A204.1 (cell line): ENCODE measurements at regions not wholly inside any gene's neighbourhood (a gene's known extent, or its start where the extent isn't known, plus 50 kb on each side); places are given as distances from the start of the nearest gene placed in this dataset.

ENCODE experiments used
- FAIRE-seq: peaks from 2 replicates; lab custom pipeline; 2012; peaks lifted over from hg19 to GRCh38; lab: Jason Lieb, UNC

DNA sequence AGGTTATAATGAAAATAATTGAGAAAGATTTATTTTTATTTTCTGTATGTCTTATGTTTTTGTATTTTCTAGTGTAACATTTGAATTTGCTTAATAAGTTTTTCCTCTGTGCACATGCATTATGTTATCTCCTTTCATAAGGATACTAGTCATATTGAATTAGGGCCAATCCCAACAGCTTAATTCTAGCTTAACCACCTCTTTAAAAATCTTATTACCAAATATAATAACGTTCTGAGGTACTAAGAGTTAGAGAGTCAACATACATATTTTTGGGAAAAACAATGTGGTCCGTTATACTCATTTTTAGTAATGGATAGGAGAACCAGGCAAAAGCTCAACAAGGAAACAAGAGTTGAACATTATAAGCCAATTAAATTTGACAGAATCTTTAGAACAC is 845.6 kb upstream of the SEL1L start:
- FAIRE-seq: no peak

DNA sequence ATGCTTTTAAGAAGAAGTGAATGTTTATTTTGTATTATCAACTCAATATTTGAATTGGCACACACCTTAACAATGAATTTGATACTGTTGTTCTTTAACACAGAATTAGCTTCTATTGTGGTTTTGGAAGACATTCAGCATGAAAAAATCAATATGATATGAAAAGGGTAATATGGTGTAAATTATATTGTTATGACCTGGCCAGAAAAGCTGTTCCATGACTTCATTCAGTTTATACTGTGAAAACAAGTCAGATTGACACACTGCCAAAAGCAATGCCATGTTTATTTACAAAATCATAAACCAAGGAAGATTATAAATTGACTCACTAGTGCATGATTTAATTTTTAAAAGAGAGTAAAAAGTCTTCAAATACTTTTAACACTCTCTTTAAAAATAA is 851.4 kb upstream of the SEL1L start:
- FAIRE-seq: no peak

DNA sequence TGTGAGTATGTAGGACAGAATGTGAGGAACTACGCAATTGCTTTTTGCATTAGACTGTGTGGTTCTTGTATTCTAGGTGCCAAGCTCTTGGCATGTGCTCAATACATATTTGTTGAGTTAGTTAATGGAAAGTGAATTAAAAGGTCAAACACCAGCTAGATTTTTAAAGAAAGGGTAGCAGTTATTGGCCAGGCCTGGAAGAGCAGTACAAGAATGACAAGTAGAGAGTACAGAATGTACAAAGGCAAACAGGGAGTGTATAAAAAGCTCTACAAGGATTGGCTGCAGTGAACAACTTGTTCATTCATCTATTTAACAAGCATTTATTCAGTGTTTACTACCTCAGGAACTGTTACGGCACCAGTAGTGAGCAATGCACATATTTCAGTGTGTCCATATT is 854.0 kb upstream of the SEL1L start:
- FAIRE-seq: no peak

DNA sequence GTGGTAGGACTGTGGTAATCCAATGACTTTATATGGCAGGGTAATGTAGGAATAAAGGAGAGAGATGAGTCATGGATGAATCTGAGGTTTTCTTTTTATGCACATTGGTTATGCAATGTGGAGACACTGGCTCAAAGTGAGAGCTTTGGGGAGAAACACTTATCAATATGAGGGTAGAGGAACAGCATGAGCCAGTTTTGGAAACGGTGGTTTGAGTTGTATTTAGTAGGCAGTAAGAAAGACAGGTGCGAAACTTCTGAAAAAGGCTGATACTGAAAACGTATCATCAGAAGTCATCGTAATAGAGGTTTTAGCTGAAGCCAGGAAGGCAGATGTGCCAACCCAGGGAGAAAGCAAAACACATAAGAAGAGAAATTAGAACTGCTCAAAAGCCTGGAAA is 854.8 kb upstream of the SEL1L start:
- no peak for FAIRE-seq

DNA sequence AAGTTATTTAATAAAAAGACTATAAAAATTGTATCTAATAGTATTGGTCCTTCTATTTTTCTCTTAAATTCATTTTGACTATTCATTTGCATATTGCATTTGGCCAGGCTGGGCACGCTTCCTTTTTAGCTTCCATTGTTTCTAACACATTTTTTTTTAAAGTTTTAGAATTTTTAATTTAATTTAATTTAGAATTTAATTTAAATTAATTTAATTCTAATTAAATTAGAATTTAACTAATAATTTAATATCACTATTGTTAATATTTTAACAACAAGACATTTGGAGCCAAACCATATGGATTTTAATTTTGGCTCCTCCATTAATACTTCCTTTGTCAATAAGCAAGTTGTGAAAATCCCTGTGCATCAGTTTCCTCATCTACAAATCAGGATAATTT is 856.9 kb upstream of the SEL1L start:
- FAIRE-seq: peak; percentile 71

DNA sequence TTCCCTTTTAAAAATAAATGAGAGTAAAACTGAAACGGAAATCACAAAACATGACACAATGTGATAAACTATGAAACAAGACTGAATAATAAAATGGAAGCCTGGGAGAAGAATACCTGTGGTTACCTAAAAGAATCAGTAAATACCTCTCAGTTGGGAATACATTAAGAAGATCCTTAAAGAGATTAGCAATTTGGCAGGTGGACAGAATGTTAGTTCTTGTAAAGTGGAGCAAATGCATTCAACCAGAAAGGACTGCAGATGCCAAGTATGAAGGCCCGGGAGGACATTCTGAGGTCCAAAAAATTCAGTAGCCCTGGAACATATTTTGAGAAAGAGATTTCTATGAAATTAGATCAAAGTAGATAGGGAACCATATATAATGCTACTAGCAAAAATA is 861.3 kb upstream of the SEL1L start:
- no peak for FAIRE-seq

DNA sequence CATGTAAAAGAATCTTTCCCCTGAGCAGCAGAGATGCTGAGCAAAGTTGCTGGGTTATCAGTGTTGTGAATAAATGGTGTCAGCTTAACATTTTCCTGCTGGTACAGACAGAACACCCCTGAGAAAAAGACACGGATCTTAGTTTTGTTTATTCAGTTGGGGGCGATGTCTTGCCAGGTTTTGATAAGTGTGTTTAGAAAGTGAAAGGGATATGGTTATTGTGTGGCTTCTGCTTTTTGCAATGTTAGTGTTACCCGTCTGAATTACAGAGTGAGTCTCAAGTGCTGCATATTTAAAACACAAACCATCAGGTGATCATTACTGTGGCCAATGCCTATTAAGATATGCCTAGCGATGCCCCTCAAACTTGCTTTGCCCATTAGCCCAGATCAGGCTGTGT is 864.6 kb upstream of the SEL1L start:
- no peak for FAIRE-seq

DNA sequence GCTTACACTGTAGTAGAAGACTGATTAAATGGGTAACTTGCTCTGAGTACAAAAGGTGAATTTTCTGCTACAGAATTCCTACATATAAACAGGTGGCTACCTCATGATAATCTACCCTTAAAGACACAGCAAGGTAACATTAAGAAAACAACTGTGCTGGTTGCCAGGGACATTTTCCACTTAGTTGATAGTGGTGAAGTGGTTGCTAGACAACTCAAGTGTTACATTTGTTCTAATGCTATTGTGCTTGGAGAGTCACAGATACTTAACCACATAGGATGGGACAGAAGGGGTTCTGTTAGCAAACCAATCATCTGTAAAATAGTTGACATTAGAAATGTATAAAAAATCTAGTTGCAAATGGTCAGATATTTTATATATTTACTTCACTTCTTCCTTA is 870.3 kb upstream of the SEL1L start:
- FAIRE-seq: no peak

DNA sequence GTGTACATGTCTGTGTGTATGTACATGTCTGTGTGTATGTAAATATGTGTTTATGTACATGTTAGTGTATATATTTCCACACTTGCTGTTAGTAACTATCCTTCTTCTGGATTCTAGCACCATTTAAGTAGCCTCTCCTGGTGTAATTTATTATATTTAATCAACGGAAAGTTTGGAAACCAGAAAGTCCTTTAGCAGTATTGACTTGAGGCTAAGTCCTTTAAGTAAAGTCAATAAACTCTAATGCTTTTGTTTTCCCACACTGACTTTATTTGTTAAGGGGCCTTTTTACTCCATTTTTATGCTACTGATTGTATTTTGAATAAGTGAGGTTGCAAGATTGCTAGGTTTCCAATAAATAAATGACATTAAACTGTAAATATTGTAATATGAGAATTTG is 876.4 kb upstream of the SEL1L start:
- FAIRE-seq: no peak

DNA sequence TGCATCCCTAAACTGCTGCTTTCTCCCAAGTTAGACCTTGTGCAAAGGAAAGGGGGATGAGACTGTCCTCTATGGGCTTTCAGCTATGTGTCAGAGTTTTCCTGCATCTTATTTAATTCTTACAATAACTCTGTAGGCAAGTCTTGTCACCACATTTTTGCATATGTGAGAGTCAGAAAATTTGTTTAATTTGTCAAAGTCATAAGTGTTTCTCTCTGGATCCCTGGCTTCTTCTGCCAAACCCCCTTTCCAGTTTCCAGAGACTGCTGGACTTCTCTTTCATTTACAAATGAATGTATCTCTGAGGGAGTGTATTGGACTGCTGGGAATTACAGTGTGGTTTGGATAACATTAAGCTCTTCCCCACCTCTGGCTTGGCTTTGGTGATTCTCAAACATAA is 877.6 kb upstream of the SEL1L start:
- no peak for FAIRE-seq

DNA sequence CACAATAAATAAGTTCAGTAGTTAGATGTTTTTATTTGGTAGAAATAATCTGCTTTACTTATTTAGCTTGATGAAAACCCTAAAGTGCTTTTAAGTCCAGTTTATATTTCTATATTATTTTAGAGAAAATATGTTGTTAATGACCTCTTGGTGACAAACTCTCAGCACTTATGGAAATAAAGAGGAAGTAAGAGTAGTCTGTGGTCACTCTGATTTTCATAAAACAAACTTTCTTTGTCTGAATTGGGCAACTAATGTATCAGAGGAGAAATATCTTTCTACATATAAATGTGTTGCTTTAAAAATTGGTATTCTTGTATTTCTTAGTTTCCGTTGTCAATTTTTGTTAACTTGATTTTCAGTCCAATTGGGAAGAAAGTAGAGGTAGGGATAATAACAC is 878.9 kb upstream of the SEL1L start:
- no peak for FAIRE-seq

DNA sequence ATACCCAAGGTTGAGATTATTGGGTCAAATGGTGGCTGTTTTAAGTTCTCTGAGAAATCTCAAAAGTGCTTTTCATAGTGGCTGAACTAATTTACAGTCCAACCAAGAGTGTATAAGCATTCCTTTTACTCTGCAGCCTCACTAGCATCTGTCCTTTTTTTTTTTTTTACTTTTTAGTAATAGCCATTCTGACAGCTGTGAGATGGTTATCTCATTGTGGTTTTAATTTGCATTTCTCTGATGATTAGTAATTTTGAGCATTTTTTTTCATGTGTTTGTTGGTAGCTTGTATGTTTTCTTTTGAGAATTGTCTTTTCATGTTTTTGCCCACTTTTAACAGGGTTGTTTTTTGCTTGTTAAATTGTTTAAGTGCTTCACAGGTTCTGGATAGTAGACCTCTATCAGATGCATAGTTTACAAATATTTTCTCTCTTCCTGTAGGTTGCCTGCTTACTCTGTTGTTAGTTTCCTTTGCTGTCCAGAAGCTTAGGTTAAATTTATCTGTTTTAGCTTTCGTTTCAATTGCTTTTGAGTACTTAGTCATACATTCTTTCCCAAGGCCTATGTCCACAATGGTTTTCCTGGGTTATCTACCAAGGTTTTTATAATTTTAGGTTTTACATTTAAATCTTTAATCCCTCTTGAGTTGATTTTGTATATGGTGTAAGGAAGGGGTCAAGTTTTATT is 881.3 kb upstream of the SEL1L start:
- no peak for FAIRE-seq

DNA sequence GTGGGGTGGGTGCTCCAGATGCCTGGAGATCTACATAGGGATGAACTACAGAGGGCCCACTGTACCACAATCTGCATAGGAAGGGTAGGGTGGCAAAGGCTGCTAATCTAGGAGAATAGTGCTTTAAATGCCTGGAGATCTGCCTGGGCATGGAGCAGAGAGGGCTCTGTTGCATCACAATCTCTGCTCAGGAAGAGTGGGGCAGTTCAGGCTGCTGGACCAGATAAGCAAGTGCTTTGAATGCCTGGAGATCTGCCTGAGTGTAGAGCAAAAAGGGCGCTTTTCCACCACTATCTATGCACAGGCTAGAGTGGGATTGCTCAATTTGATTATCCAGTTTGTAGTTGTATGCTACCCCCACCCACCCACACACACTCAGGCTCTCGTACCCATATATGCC is 886.3 kb upstream of the SEL1L start:
- FAIRE-seq: no peak

DNA sequence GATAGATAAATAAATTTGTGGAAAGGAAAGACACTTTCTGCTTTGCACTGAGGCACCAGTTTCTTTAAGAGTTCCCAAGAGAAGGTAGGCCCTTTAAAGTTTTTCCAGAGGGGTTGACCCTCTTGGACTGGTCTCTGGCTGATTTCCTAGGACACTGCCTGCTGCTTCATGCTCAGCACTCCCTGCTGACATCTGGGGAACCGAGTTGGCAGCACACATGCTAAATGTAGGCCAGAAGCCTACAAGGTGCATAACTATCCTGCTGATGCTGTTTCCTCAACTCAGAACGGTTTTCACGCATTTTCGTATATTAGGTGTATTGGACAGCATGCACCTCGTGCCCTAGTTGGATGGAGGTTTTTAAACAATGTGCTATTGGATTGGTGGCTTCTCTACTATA is 887.2 kb upstream of the SEL1L start:
- no peak for FAIRE-seq

DNA sequence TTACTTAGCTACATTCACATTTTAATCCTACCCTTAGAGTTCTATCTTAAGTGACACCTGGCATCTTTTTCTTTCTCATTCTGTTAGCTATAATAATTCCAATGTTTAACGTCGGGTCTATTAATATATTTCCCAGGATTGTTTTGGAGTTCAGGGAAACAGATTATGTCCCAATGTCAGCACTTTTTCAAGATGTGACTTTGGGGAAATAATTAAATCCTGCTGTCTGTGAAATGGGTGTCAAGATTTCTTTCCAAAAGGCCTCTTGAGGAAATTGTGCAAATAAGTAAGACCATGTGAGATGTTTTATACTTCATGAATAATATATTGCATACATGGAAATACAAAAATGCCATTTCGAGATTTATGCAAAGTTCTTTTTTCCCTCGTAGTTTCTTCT is 887.6 kb upstream of the SEL1L start:
- FAIRE-seq: no peak

DNA sequence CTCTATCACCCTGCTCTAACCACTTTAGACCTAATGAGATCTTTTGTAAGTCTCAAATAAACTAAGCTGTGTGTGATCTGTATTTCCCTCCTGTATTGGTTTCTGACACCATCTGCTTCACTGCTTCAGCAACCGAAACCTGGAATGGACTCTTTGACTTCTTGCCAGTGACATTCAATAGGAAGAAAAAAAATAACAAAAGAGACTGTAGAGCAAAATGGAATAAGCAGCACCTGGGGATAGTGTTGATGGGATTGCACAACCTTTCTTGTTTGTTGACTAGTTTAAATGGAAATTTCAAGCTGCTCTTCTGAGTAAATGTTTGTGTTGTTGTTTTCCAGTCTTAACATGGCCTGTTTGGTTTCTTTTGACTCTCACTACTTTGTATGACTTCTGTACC is 888.6 kb upstream of the SEL1L start:
- FAIRE-seq: no peak

DNA sequence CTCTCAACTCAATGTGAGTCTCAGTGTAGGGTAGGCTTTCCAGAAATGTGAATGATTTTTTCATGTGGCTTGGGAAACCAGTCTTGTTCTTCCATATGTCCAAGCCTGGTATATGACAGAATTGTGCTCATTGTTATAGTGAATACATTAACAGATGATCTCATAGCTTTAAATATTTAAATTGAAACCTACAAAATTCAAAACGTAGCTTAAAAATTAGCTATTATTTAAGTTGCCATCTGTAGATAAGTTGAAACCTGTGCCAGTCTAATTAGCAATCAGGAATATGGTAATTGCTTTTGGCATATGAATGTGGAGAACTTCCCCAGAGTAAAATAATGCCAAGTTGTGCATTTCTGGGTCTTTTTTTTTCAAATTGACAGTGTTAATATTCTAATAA is 891.6 kb upstream of the SEL1L start:
- FAIRE-seq: no peak

DNA sequence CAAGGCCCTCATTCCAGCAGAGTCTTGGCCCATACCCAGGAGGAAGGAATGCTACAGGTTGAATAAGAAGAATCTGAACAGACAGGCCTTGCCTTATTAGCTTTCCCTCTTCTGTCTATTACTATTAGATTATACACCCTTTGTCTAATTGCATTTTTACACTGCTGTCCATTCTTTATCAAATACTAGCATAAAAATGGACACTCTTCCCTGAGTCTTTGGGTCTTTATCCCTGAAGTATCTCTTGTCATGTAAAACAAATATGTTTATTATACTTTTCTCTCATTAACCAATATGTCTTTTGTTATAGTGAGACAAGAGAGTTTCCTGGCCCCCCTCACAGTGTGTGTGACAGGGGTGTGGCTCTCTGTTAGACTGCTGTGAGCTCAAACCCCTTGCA is 897.4 kb upstream of the SEL1L start:
- FAIRE-seq: no peak

DNA sequence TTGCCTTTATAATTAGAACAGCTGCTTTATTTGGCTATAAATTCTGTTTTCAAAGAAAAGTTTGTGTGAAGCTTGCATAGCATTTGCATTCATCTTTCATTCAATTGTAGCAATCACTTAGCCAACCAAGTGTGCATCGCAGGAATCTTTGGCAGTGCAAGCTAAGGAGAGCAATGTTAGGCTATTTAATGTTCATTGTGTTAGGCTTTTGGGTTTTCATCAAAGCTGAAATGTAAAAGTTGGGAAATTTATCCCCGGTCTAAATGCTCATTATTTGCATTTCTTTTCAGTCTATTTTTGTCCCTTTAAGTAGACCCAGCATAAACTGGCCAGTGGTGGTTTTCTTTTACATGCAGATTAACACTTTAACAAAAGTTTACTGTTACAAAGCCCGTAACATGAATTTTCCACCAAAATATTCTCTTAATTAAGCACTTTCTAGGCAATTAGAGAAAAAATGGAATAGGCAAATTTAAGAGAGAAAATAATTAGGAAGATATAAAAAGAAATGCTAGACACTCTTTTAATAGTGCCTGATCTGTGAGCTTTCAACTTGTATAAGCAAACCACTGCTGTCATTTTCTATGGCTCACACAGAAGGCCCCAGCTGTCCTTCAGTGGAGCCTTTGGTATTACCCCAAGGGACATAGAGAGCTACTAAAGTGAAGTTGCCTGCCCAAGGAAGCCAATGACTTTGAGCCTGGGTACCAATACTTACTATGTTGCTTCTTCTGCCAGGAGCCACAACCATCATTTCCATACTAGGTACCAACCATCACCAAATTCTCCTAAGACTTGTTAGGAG is 898.9 kb upstream of the SEL1L start:
- no peak for FAIRE-seq

DNA sequence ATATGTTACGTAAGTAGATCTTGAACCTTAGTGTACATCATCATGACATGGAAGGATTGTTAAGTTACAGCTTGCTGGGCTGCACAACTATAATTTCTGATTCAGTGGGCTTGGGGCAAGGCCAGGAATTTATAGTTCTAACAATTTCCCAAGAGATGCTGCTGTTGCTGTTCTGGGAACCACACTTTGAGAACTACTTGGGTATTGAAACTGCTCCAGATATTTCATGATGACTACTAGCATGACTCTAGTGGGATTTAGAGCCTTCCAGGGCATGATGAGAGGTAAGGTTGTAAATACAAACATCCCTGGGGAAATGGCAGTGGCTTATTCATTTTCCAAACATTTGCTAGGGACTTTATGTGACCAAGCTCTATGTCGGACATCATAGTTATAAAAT is 904.8 kb upstream of the SEL1L start:
- no peak for FAIRE-seq

DNA sequence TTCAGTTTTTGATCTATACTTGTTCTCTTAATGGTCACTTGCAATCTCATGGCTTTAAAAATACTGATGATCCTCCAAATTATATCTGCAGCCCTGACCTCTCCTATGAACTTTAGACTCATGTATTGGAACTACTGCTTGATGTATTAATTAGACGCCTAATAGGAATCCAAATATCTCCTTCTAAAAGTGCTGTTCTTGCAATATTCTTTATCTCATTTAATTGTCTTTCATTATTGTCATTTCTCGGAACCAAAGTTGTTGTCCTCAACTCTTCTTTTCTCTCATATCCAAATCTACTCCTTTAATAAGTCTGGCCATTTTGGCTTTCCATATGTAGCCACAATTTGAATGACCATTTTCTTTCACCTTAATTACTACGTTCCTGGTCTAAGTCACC is 907.6 kb upstream of the SEL1L start:
- no peak for FAIRE-seq

DNA sequence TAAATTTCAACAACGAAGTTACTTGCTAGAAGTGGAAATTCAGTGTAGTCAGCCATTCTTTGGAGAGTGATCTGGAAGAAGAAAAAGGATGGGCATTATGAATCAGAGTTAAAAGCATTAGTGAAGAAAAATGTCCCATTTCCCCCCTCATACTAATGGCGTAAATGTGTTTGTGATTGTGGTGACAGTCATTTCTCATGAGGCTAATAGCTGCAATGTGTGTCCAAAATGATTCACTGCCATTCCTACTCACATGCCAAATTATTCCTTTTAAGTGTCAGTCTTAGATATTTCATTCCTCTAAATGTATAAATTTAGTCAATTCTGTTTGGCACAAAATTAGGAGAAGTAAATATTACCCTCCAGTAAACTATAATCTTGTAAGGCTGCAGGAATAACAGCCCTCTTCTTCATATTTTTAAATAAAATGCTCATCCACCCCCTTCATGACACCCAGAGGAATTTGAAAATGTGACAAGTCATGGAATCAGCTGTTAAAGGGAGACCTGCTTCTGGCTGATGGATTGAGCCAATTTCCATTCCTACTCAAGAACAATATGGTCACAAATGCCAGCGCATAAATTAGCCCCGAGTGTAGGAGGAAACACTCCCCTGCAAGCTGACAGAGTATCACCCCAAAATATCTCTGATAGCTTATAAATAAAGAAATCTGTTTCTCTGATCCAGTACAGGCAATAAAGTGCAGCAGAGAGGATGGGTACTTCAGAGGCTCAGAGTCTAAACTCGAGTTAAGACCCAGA is 912.3 kb upstream of the SEL1L start:
- FAIRE-seq: no peak

DNA sequence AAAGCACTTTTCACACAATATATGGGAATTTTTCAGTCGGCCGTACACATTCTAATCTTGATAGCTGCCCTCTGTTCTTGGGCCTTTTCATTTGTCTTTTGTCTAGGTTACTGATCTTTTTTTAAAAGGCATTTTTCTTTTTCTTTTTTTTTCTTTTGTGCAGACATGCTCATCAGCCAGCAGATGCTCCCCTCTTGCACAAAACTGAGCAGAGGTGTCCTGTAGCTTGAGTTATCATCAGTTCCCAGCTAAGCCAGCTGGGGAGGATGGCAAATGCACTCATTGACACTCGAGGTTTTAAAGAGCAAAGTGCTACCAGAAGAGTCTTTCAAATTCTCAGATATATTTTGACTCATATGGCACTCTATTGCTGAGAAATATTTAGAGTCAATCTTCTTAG is 913.9 kb upstream of the SEL1L start:
- no peak for FAIRE-seq
